ENCODE measurements at regions not wholly inside any gene's neighbourhood (a gene's known extent, or its start where the extent isn't known, plus 50 kb on each side); places are given as distances from the start of the nearest gene placed in this dataset.

DNA sequence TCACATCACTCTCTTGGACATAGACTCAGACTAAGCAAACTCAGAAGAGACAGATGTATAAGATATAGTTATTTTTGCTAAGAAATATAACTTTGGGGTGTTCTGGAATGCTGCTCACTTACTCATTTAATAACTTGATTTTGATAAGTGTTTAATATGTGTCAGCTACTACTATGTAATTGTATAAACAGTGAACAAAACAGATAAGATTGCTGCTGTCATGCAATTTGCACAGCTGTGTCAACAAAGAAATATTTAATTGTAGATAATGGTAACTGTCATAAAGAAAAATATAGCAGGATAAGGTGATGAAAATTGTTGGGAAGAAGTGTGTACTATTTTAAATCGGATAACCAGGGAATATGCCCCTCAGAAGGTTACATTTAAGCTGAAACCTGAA, 84.1 kb upstream of the ZDHHC17 start:
- Histone ChIP-seq H2BK5ac (ENCODE audit: low read depth, low read length) (no peak overlapping the region), H3K14ac (ENCODE audit: insufficient read length) (no peak overlapping the region), H3K4me3 (ENCODE audit: extremely low read depth in 1 of 4, insufficient read depth in 2 of 4, low read depth in 3 of 4, low read length in 4 of 4) (no peak overlapping the region), H3K4me2 (ENCODE audit: insufficient read depth in 1 of 2, low read depth in 2 of 2, low read length in 2 of 2) (no peak overlapping the region), H2BK20ac (ENCODE audit: low read length) (no peak overlapping the region), H3K9ac (replicated peaks in 1 of 4; ENCODE audit: extremely low read depth in 1 of 4, low read depth in 3 of 4, low read length in 3 of 4) (no peak overlapping the region), H3K79me2 (ENCODE audit: control insufficient read depth in 1 of 2, insufficient read depth in 2 of 2, low read length in 2 of 2) (no peaks in the 10 kb centered on the region), H3K27ac (ENCODE audit: low read depth, low read length) (no peak overlapping the region), H4K91ac (replicated peaks; ENCODE audit: insufficient read length, low read length) (no peak overlapping the region), H2BK120ac (replicated peaks; ENCODE audit: low read depth, low read length) (no peak overlapping the region), H3K23ac (ENCODE audit: insufficient read length) (no peak overlapping the region), H3K4me1 (replicated peaks in 1 of 4; ENCODE audit: control insufficient read depth in 3 of 4, insufficient read depth in 4 of 4, low read length in 3 of 4) (no peaks in the 10 kb centered on the region), H3K9me3 (ENCODE audit: insufficient read depth in 2 of 2, low read depth in 1 of 2, low read length in 1 of 2) (no peaks in the 10 kb centered on the region), H4K20me1 (replicated peaks in 1 of 2; ENCODE audit: control insufficient read depth in 1 of 2, insufficient read depth in 2 of 2, low read length in 2 of 2) (no peaks in the 10 kb centered on the region), H3K18ac (ENCODE audit: extremely low read depth, low read length) (no peak overlapping the region), H2AFZ (ENCODE audit: low read length) (no peak overlapping the region), H4K5ac (ENCODE audit: insufficient read length, low read depth, low read length) (no peak overlapping the region), H2BK15ac (ENCODE audit: low read length) (no peak overlapping the region), H2AK5ac (ENCODE audit: low read depth, low read length) (no peak overlapping the region), H2BK12ac (ENCODE audit: low read depth, low read length) (no peak overlapping the region), H3K79me1 (ENCODE audit: low read depth, low read length) (no peaks in the 10 kb centered on the region), H3K56ac (replicated peaks; ENCODE audit: insufficient read length, low read depth, low read length) (no peak overlapping the region), H3K27me3 (replicated peaks in 1 of 4; ENCODE audit: control insufficient read depth in 3 of 4, extremely low read depth in 1 of 4, insufficient read depth in 3 of 4, low read length in 3 of 4) (no peaks in the 10 kb centered on the region), H4K8ac (ENCODE audit: extremely low read depth, insufficient read depth, low read length) (no peak overlapping the region), H3K4ac (replicated peaks; ENCODE audit: insufficient read length, low read depth, low read length) (no peak overlapping the region), H3K23me2 (ENCODE audit: low read depth, low read length) (no peaks in the 10 kb centered on the region), H3K36me3 (ENCODE audit: control insufficient read depth in 2 of 4, insufficient read depth in 4 of 4, low read length in 3 of 4) (no peaks in the 10 kb centered on the region)
- DNase-seq (ENCODE audit: low read depth in 1 of 2, low spot score in 2 of 2) = no peak
- ChIA-PET CTCF (ENCODE audit: partially characterized antibody) (interaction anchor here (1.0 to 2.4 kb wide), 3 partner anchors 9 to 111 kb away, joined by 3 to 6 read pairs (median 3); no protein-coding TSS in a partner anchor), POLR2A (ENCODE audit: partially characterized antibody) (no interaction called here)
- TF ChIP-seq BRCA1 (IDR thresholded peaks at IDR 0.05; ENCODE audit: low read depth, low read length) = no peak
- no peak for FAIRE-seq
- WGBS, 2 experiments (ENCODE audit: extremely low coverage in 1 of 2, insufficient coverage in 1 of 2, insufficient read length in 1 of 2, insufficient replicate concordance in 2 of 2, low coverage in 1 of 2, low lambda C conversion rate in 2 of 2, missing lambda C conversion rate in 1 of 2) = 8% methylated on average over 1 of the region's 1 CpG; no CpG with 5 or more reads in 1 of the 2 experiments

Measured in H1 (cell line).